ENCODE measurements at regions not wholly inside any gene's neighbourhood (a gene's known extent, or its start where the extent isn't known, plus 50 kb on each side); places are given as distances from the start of the nearest gene placed in this dataset.

GRCh38 chr2:226495466-226496272, 304.0 kb downstream of the IRS1 start:
- intact Hi-C loops (cut with DNase I), result no loop called here
- DNase-seq, result no peak

GRCh38 chr2:226491112-226491511, 308.5 kb downstream of the IRS1 start:
- intact Hi-C loops (cut with DNase I), result no loop called here
- DNase-seq, result no peak

GRCh38 chr2:226489775-226490541, 309.7 kb downstream of the IRS1 start:
- DNase-seq, result no peak
- intact Hi-C loops (cut with DNase I), result no loop called here

GRCh38 chr2:226488034-226488433, 311.6 kb downstream of the IRS1 start:
- no peak for DNase-seq
- intact Hi-C loops (cut with DNase I), result no loop called here

GRCh38 chr2:226487573-226487972, 312.0 kb downstream of the IRS1 start:
- DNase-seq, result no peak
- intact Hi-C loops (cut with DNase I), result no loop called here

GRCh38 chr2:226483745-226484619, 315.6 kb downstream of the IRS1 start:
- DNase-seq, result no peak
- intact Hi-C loops (cut with DNase I), result no loop called here

GRCh38 chr2:226483143-226483542, 316.5 kb downstream of the IRS1 start:
- DNase-seq, result no peak
- intact Hi-C loops (cut with DNase I), result no loop called here

- no peak for DNase-seq
- intact Hi-C loops (cut with DNase I), result no loop called here
Measured at GRCh38 chr2:226478109-226478809, 321.4 kb downstream of the IRS1 start.

GRCh38 chr2:226477221-226478108, 322.2 kb downstream of the IRS1 start:
- intact Hi-C loops (cut with DNase I), result no loop called here
- DNase-seq, result no peak

GRCh38 chr2:226475650-226476049, 324.0 kb downstream of the IRS1 start:
- intact Hi-C loops (cut with DNase I), result no loop called here
- no peak for DNase-seq

GRCh38 chr2:226474131-226474530, 325.5 kb downstream of the IRS1 start:
- DNase-seq, result no peak

GRCh38 chr2:226471987-226472470, 327.6 kb downstream of the IRS1 start:
- no peak for DNase-seq
- intact Hi-C loops (cut with DNase I), result no loop called here

More at GRCh38 chr2:226474131-226474530, 325.5 kb downstream of the IRS1 start:
- intact Hi-C loops (cut with DNase I), result no loop called here

GRCh38 chr2:226467633-226468032, 332.0 kb downstream of the IRS1 start:
- DNase-seq, result no peak
- intact Hi-C loops (cut with DNase I), result no loop called here

- intact Hi-C loops (cut with DNase I), result no loop called here
- no peak for DNase-seq
Measured at GRCh38 chr2:226467221-226467620, 332.4 kb downstream of the IRS1 start.

GRCh38 chr2:226466589-226466988, 333.0 kb downstream of the IRS1 start:
- intact Hi-C loops (cut with DNase I), result no loop called here
- DNase-seq, result no peak

GRCh38 chr2:226466124-226466523, 333.5 kb downstream of the IRS1 start:
- peak in 10 of 42 donors; percentile 1 to 45 (median 17) for DNase-seq
- intact Hi-C loops (cut with DNase I), result no loop called here

GRCh38 chr2:226464380-226464779, 335.2 kb downstream of the IRS1 start:
- no peak for DNase-seq
- intact Hi-C loops (cut with DNase I), result no loop called here

- no peak for DNase-seq
- intact Hi-C loops (cut with DNase I), result no loop called here
Measured at GRCh38 chr2:226463154-226463553, 336.5 kb downstream of the IRS1 start.

All from head of caudate nucleus (tissue), 42 donors.